HG03520 (cell line): ENCODE measurements at regions not wholly inside any gene's neighbourhood (a gene's known extent, or its start where the extent isn't known, plus 50 kb on each side); places are given as distances from the start of the nearest gene placed in this dataset.

Experiments
- ATAC-seq: cut with Tn5 transposase; IDR thresholded peaks from one replicate; pipeline ENCODE4 v1.9.1; 2021; ENCODE audit warnings: mild to moderate bottlenecking, moderate library complexity; ENCODE audit not compliant: unreplicated experiment

GRCh38 chr12:126534495-126534894 is 1469.3 kb downstream of the AACS start:
- ATAC-seq = no peak

GRCh38 chr12:126534942-126535341 is 1469.7 kb downstream of the AACS start:
- ATAC-seq = no peak

GRCh38 chr12:126535971-126536370 is 1470.7 kb downstream of the AACS start:
- ATAC-seq = no peak

- no peak for ATAC-seq
Measured at GRCh38 chr12:126537961-126538530, 1472.8 kb downstream of the AACS start.

- ATAC-seq = no peak
Measured at GRCh38 chr12:126538888-126539287, 1473.7 kb downstream of the AACS start.

GRCh38 chr12:126545411-126545810 is 1480.2 kb downstream of the AACS start:
- ATAC-seq = no peak

GRCh38 chr12:126547905-126548304 is 1482.7 kb downstream of the AACS start:
- ATAC-seq = no peak

GRCh38 chr12:126551869-126552268 is 1486.6 kb downstream of the AACS start:
- no peak for ATAC-seq

- ATAC-seq = no peak
Measured at GRCh38 chr12:126554625-126555024, 1489.4 kb downstream of the AACS start.

- no peak for ATAC-seq
Measured at GRCh38 chr12:126557659-126558058, 1492.4 kb downstream of the AACS start.

GRCh38 chr12:126558219-126558618 is 1493.0 kb downstream of the AACS start:
- no peak for ATAC-seq

- no peak for ATAC-seq
Measured at GRCh38 chr12:126558810-126559209, 1493.6 kb downstream of the AACS start.

GRCh38 chr12:126567016-126567415 is 1501.8 kb downstream of the AACS start:
- no peak for ATAC-seq

- ATAC-seq = no peak
Measured at GRCh38 chr12:126569706-126570105, 1504.5 kb downstream of the AACS start.

GRCh38 chr12:126570566-126570965 is 1505.3 kb downstream of the AACS start:
- ATAC-seq = no peak

- ATAC-seq = no peak
Measured at GRCh38 chr12:126572170-126572569, 1506.9 kb downstream of the AACS start.

GRCh38 chr12:126581655-126582054 is 1516.4 kb downstream of the AACS start:
- ATAC-seq = no peak

GRCh38 chr12:126582231-126582630 is 1517.0 kb downstream of the AACS start:
- no peak for ATAC-seq

- ATAC-seq = no peak
Measured at GRCh38 chr12:126588586-126589249, 1523.5 kb downstream of the AACS start.

- ATAC-seq = no peak
Measured at GRCh38 chr12:126591533-126591932, 1526.3 kb downstream of the AACS start.

- ATAC-seq = no peak
Measured at GRCh38 chr12:126601184-126602170, 1536.2 kb downstream of the AACS start.

- ATAC-seq = no peak
Measured at GRCh38 chr12:126602612-126603011, 1537.4 kb downstream of the AACS start.
